ENCODE measurements at regions not wholly inside any gene's neighbourhood (a gene's known extent, or its start where the extent isn't known, plus 50 kb on each side); places are given as distances from the start of the nearest gene placed in this dataset.

DNA sequence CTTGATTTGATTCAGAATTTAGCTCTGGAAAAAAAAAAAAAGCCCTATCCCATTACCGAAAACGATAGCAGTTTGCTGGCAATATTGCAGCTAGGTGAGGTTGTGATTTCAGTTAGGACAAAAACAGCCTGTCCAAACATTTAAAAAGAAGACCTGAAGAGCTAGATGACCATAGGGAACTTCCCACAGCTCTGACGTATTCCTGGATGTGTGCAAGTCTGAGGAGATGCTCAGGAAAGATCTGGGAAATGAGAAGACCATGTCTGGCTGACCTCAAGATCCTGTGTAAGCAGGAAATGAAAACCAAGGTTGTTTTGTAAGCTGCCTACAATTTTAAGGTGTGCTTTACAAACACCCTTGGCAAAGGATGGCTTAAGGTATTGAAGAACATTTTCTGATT, 88.7 kb downstream of the RAMP3 start:
- TF ChIP-seq, protein P1, sequence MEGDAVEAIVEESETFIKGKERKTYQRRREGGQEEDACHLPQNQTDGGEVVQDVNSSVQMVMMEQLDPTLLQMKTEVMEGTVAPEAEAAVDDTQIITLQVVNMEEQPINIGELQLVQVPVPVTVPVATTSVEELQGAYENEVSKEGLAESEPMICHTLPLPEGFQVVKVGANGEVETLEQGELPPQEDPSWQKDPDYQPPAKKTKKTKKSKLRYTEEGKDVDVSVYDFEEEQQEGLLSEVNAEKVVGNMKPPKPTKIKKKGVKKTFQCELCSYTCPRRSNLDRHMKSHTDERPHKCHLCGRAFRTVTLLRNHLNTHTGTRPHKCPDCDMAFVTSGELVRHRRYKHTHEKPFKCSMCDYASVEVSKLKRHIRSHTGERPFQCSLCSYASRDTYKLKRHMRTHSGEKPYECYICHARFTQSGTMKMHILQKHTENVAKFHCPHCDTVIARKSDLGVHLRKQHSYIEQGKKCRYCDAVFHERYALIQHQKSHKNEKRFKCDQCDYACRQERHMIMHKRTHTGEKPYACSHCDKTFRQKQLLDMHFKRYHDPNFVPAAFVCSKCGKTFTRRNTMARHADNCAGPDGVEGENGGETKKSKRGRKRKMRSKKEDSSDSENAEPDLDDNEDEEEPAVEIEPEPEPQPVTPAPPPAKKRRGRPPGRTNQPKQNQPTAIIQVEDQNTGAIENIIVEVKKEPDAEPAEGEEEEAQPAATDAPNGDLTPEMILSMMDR (conservative IDR thresholded peaks at IDR 0.05 in 1 of 2, IDR thresholded peaks at IDR 0.05 in 1 of 2; ENCODE audit: low read depth in 1 of 2, low read length in 2 of 2): no peak
- no peak for TF ChIP-seq EZH2 (IDR thresholded peaks at IDR 0.05; ENCODE audit: low read length, missing control alignments)

All from fibroblast of lung (primary cell).